NCI-H2196 treated with DMSO at 0.1 percent for 48 hours (cell line): ENCODE measurements at regions not wholly inside any gene's neighbourhood (a gene's known extent, or its start where the extent isn't known, plus 50 kb on each side); places are given as distances from the start of the nearest gene placed in this dataset.
"Not testable (repeated sequence)": the region's sequence is repeated elsewhere in the genome, so short reads cannot be mapped to it uniquely, and the experiment has no call there.

Experiments
- DNase-seq: peaks from one replicate; lab custom pipeline; 2025; ENCODE audit not compliant: unreplicated experiment; lab: John Stamatoyannopoulos, UW

DNA sequence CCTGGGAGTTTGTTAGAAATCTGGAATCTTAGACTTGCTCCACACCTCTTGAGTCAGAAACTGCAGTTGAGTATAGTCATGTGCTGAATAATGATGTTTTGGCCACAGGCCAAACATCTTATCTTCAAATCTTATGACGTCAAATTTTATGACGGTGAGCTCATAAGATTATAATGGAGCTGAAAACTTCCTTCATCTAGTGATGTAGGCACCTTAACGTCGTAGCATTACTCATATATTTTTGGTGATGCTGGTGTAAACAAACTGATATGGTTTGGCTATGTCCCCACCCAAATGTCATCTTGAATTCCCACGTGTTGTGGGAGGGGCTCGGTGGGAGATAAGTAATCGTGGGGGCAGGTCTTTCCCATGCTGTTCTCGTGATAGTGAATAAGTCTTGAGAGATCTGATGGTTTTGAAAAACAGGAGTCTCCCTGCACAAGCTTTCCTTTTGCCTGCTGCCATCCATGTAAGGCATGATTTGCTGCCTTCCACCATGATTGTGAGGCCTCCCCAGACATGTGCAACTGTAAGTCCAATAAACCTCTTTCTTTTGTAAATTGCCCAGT lies 268.0 kb upstream of the PROK2 start:
- DNase-seq: no peak

DNA sequence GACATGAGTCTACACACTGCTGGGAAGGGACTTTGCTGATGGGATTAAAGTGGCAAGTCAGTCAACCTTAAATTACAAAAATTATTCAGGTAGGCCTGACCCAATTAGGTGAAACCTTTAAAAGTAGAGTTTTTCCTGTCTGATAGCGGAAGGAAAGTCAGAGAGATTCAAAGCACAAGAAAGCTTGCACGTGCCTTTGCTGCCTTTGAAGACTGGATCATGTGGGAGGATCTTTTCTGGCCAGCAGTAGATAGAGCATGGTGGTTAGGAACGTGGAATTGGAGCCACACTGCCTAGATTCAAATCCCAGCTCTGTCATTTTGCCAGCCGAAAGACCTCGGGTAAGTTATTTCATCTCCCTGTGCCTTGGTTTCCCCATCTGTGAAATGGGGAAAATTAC lies 265.8 kb upstream of the PROK2 start:
- DNase-seq: no peak

DNA sequence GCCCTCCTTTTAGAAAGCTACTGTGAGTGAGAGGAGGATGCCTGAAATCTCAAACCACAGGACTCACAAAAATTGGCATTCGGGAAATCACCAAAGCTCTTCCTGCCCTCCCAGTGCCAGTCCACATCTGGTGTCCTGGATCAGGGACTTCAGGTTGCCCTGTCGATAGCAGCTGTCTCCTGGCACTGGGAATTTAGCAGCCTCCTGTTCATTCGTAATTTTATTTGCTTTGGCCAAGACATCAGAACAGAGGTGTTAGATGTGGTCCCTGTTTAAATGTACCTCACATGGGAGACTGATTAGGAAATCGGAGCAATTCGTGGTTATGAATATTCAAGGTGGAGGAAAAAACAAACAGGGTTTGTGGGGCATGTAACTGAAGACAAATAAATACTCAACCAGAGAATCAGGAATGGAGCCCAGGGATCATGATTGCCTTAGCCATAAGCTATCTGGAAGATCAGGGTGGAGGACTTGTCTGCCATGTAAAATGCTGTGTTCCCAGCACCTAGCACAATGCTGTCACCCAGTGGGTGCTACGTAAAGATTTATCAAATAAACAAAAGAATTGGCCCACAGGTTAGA lies 265.2 kb upstream of the PROK2 start:
- DNase-seq: no peak

DNA sequence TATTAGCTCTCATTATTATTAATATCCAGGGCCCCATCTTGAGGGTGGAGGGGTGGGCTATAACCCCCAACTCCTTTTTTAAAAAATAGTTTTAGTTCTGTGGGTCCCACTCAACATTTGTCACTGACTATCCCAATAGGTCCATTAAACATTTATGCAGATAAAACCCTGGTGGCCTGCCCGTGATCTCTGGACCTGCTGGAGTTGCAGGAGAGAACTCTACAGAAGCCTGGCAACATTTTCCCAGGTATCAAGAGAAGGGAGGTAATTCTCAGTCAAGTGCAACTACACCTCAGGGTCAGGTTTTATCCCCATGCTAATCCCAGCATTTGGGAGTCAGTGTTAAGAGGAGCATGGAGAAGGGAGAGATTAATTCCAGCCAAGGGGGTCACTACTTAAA lies 264.4 kb upstream of the PROK2 start:
- no peak for DNase-seq

DNA sequence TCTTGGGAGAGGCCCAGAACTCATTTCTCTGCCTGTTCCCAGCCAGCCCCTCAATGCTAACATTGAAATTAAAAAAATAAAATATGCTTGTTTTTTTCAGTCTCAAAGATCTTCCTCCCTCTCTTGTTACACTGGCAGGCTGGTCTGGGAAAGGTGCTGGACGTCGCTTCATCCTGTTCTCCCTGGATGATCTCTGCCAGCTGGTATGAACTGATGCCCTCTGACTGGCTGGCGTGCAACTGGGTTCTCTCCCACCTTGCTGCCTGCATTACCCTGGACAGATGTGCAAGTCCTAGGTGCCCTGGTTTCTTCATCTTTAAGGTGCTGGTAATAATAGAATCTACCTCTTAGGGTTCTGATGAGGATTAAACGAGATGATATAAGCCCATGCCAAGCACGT lies 263.9 kb upstream of the PROK2 start:
- DNase-seq: no peak

DNA sequence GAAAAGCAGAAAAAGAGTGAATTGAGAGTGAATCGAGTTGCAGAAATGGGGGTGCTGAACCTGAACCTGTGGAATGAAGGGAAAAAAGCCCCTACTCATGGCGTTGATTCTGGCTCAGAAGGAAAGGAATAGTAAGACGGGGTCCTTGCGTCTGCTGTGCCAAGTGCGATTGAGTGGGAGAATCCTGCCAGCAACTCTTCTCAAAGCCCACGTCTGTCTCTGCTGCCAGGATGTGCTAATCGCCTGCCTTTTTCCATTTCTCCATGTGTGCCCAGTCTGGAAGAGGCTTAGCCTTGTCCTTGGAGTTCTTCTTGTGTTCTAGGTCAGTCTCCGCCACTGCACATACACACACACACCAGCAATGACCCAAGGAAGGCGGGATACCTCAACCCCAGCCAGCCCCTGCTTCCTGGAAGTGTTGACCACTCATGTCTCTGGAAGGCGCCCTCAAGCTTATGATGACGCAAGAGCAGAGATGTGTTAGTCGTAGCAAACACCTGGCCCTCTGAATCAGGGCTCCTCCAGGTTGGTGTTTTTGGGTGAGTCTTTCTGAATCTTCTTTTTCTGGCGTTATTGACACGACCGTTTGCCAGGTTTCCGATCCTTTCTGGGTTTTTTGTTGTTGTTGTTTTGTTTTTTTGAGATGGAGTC lies 262.4 kb upstream of the PROK2 start:
- no peak for DNase-seq

DNA sequence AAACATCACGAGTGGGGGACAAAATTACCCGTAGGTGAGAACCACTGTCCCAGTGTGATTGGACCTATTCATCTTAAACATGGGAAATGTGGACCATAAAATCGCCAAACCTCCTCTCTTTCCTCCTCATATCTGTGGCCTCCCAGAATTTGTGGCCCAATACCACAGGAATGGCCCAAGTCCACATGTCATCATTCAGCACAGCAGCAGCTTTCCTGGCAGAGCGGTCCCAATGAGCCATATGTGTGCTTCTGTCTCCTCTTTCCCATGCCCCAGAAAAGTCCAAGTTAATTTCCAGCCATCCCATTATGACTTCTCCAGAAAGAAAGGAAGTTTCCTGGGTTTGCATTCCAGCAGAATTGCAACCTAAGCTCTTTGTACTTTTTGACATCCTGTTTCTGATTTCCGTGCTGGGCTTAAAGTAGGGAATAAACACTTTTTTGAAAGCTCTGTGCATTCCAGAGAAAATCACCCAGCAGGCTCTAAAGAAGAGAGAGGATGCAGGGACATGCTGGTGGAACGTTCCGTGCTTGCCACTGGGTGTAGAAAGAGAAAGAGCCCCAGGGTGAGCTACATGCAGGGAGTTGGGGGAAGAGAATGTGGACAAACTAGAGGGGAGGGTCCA lies 259.4 kb upstream of the PROK2 start:
- no peak for DNase-seq

DNA sequence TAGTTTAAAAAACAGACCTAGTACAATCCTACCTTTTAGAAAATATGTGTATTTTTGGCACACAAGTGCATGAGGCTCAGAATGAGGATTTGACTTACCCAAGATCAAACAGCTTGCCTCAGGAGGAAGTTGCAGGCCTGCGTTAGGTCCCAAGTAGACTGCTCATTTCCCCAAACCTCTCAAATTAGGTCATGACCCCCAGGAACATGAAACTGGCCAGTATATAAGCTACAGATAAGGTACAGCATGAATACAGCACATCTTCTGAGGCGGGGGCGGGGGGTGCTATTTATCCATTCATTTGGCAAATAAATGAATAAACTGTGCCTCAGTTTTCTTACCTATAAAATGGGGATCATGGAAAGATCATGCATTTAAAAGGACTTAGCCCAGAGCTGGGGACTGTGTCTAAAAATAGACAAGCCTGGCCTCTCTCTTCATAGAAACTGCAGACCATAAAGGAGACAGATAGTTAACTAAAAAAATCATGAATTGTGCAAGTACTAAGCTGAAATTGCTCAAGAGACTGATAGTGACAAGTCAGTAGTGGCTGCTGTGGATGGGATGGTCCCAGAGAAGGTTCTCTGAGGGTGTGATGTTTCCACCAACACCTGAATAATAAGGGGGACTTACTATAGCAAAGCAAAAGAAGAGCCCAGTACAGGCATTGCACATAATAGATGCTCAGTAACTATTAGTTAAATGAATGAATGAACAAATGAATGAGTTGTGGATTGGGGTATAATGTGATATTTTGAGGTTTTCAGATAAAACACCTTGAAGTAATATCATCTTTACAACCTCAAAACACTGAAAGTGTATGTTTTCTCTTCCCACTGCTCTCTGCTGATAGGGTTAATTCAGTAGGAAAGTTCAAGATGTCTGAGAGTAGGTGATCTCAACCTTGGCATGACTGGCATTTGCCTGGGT lies 258.5 kb upstream of the PROK2 start:
- no peak for DNase-seq

DNA sequence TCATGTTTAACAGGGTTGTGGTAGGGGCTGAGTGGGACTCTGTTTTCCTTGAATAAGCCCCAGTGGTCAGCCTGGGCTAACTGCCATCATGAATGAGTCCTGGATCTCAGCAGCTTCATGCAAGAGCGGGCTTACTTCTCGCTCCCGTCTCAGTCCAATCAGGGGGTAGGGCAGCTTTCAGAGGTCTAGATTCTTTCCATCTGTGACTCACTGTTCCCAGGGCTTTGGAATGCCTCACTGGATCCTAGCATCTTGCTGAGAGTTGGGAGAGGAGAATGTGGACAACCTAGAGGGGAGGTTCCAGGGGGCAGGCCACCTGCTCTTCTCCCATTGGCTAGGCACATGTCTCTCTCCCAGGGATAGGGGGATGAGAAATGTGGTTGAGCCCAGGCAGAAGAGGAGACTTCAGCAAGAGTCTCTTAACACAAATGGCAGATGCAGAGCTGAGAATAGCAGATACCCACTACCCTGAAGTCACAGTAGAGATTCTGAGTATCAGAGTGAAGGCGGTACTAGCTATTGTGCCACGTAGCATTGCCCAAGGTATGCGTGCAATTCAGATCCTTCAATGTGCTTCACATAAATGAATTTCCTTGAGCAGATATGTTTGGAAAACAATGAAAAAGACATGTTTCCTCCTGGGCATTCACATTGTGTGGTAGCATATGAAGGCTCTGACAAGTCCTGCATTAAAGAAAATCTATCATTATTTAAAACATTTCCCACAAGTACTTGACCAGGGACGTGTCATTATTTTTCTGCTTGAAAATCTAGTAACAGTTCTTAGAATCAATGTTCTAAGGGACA lies 257.7 kb upstream of the PROK2 start:
- no peak for DNase-seq

DNA sequence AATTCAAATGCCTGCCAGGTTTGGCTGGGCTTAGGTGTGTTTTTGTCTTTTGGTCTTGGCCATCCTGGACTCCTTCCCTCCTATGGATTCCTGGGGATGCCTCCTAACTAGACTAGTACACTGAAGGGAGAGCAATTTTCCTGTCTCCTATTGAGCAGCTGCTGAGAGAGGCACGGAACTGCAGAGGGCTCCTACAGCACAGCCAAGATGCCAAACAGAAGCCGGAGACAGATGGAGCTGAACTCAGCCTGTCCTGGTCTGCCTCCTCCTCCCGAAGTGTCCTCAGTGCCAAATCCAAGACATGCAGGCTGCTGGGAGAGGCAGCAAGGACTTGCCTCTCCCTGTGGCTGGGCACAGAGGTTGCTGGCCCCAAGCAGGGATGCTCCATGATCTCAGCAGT lies 256.6 kb upstream of the PROK2 start:
- DNase-seq: no peak

DNA sequence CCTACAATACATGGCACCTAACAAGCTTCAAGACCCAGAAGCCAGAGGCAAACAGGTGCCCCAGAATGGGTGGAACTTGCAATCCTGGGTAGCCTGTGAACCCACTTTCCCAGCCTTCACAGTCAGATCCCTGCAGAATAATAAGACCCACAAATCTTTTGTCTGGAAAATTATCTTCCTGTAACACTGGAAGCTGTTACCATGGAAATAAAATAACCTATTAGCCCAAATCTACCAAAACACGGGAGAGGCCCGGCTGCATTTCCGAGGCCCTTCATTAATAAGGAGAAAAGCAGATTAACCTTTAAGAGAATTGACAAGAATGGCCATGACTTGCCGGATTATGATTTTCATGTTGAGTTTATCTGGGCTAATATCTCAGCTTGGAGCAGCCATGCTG lies 256.1 kb upstream of the PROK2 start:
- no peak for DNase-seq

DNA sequence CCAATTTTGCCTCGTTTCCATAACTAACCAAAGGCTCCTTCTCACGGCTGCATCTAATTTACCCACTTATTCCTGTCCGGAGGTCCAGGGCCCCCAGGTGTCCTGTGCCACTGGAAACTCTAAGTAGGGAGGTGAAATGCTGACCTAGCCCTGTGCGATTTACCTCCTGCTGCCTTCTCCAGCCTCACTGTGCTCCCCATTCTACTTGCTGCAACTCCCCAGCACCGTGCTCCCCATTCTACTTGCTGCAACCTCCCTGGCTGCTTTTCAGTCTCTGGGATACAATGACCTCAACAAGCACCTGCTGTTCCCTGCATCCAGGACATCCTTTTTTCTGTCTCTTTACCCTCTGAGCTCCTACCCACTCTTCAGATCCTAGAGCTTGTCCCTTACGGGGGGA lies 254.7 kb upstream of the PROK2 start:
- no peak for DNase-seq

DNA sequence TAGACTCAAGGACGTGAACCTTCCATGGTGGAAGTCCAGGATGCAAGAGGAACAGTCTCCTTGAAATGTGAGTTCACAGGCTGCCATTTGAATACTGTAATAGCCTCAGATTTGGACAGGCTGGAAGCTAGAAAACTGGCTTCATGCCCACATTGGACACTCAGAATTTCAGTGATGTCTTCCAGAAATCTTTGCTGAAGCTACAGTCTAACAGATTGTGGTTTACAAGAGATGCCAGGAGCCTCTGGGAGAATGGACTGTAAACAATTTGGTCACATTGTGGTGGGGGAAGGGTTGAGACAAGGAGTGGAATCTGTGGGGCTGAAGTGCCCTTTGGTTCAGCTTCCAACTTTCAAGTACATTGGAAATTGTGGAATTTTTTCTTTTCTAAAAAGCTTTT lies 252.0 kb upstream of the PROK2 start:
- DNase-seq: no peak

DNA sequence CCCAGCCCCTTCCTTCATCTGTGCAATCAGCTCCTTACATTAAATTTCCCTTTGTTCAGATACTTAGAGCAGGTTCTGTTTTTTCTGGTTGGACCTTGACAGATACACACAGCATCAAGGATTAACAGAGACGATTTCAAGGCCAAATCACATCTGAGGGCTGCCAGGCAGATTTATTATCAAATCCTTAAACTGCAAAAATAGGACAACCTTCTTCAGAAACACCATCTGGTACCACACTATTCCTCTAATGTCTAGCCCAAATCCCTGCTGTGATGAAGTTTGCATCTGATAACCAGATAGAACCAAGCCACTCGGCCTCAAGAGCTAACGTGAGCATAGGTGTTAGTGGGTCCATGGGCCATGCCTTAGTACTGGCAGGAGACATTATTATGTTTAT lies 250.7 kb upstream of the PROK2 start:
- DNase-seq: no peak

DNA sequence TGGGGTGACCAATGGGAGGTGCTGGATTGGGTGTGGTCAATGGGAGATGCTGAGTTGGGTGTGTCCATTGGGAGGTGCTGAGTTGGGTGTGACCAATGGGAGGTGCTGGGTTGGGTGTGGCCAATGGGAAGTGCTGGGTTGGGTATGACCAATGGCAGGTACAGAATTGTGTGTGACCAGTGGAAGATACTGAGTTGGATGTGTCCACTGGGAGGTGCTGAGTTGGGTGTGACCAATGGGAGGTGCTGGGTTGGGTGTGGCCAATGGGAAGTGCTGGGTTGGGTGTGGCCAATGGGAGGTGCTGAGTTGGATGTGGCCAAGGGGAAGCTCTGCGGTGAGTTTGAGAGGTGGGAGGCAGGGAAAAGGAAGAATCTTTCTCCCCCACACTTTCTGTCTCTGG lies 250.0 kb upstream of the PROK2 start:
- no peak for DNase-seq

DNA sequence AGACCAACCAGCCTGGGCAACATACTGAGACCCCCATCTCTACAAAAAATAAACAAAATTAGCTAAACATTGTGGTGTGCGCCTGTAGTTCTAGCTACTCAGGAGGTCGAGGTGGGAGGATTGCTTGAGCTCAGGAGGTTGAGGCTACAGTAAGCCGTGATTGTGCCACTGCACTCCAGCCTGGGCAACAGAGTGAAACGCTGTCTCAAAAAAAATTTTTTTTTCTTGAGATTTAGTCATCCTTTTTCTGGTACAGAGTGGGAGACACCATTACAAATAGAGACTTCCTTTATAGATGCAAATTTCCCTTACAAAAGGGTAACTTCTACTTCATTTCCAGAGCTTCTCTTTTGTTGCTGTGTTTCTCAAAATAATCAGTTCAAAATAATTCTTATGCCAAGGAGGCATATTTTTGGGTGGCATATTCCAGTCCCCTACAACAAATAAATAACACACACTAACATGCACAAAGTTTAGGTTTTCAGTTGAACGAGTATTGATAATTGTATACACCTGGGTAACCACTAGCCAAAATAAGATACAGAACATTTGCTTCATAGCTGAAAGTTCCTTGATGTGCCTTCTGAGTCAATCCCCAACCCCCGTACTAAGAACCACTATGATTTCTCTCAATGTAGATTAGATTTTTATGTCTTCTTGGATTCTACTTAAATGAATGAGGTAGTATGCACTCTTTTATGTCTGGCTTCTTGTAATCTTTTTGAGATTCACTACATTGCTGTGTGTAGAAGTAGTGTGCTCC lies 248.9 kb upstream of the PROK2 start:
- DNase-seq: no peak

DNA sequence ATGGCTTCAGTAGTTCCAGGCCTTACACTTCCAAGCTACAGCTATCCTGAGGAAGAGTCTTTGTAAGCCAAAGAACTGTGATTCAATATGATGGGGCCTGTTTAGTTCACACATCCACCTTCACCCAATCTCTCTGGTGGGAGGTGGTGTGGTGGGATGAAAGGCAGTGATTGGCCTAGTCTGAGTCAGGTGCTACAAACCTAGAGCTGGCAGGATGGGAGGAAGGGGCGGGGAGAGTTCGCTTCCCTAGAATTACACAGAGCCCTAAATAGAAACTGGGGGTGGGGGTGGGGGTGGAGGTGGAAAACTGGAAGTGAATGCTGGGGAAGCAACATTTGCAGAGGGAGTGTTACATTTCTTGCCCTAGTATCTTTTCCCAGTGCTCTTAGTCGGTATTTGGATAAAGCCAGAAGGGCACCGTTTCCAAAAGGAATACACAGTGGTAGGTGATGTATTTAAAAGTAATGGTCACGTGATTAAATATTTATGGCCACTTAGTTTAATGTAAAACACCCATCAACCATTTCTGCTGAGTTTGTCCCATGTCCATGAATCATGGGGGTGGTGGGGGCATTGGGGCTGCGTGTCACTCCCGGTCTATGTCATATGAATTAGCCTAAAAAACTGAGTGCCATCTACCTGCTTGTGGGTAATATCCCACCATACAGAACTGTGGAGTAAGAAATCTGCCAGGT lies 247.6 kb upstream of the PROK2 start:
- DNase-seq: no peak

DNA sequence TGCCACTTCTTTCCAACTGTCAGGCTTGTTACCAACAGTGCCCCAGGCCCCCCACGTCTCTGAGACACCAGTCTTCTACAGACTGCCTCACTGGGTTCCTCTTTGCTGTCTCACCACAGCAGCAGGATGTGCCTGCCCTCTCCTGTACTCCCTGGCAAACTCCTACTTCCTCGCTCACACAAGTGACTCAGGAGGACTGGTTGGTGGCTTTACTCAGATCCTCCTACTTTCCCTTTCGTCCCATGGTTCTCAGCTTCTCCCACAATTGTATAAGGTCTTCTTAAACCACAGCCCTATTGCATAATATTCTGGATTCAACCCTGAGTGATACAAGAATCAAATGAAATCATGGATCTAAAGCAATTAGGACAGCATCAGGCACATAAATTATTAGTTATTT lies 246.6 kb upstream of the PROK2 start:
- no peak for DNase-seq

DNA sequence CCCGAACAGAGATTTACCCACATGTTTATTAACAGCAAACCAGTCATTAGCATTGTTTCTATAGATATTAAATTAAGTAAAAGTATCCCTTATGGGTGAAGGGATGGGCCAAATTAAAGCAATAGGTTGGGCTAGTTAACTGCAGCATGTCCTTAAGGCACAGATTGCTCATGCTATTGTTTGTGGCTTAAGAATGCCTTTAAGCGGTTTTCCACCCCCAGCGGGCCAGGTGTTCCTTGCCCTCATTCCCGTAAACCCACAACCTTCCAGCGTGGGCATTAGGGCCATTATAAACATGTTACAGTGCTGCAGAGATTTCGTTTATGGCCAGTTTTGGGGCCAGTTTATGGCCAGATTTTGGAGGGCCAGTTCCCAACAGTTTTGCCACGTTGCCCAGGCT lies 245.3 kb upstream of the PROK2 start:
- not testable (repeated sequence) for DNase-seq
